PFSK-1 (cell line): ENCODE measurements at regions not wholly inside any gene's neighbourhood (a gene's known extent, or its start where the extent isn't known, plus 50 kb on each side); places are given as distances from the start of the nearest gene placed in this dataset.

ENCODE experiments used
- POLR2AphosphoS5 ChIP-seq: IDR thresholded peaks from 2 replicates; pipeline ENCODE4 v1.6.1; 2012; ENCODE audit warnings: low read depth, mild to moderate bottlenecking, control low read depth, low read length, moderate library complexity
- SIN3A ChIP-seq: IDR thresholded peaks from 2 replicates; pipeline ENCODE4 v1.6.1; 2012; ENCODE audit warnings: mild to moderate bottlenecking, low read length, moderate library complexity, borderline replicate concordance; ENCODE audit not compliant: insufficient read depth

GRCh38 chr3:144104679-144105078 lies 133.1 kb downstream of the DIPK2A start:
- TF ChIP-seq SIN3A (no peak), POLR2AphosphoS5 (no peak)
